ENCODE measurements at regions not wholly inside any gene's neighbourhood (a gene's known extent, or its start where the extent isn't known, plus 50 kb on each side); places are given as distances from the start of the nearest gene placed in this dataset.

DNA sequence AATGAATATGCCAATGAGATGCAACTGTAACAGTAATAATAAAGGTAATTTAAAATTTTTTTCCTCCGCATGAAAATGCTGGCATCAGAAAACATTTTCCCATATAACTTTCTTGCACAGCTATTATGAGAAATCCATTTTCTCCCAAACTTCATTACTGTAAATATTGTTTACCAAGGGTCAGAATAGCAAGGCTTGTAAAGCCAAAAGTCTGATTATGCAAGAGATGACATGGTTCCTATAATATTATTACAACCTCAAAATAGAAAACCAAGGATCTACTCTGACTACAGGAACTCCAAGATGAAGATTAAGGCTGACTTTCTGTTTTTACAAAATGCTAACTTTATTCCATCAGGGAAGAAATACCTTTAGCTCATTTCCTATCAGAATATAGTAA, 162.7 kb upstream of the CDK1 start:
- no peak overlapping the region for H3K4me3 Mint-ChIP-seq (ENCODE audit: unreplicated experiment)
- no peak overlapping the region for H3K27ac Mint-ChIP-seq (ENCODE audit: unreplicated experiment)
- no peaks in the 10 kb centered on the region for H3K36me3 Mint-ChIP-seq (ENCODE audit: unreplicated experiment)
- no peaks in the 10 kb centered on the region for H3K27me3 Mint-ChIP-seq (ENCODE audit: unreplicated experiment)
- DNase-seq: no peak
- H3K9me3 Mint-ChIP-seq (ENCODE audit: unreplicated experiment): peaks cover 1% of the 10 kb centered on the region
- H3K4me1 Mint-ChIP-seq (ENCODE audit: low read depth, unreplicated experiment): peaks cover 2% of the 10 kb centered on the region
- TF ChIP-seq, protein P1, sequence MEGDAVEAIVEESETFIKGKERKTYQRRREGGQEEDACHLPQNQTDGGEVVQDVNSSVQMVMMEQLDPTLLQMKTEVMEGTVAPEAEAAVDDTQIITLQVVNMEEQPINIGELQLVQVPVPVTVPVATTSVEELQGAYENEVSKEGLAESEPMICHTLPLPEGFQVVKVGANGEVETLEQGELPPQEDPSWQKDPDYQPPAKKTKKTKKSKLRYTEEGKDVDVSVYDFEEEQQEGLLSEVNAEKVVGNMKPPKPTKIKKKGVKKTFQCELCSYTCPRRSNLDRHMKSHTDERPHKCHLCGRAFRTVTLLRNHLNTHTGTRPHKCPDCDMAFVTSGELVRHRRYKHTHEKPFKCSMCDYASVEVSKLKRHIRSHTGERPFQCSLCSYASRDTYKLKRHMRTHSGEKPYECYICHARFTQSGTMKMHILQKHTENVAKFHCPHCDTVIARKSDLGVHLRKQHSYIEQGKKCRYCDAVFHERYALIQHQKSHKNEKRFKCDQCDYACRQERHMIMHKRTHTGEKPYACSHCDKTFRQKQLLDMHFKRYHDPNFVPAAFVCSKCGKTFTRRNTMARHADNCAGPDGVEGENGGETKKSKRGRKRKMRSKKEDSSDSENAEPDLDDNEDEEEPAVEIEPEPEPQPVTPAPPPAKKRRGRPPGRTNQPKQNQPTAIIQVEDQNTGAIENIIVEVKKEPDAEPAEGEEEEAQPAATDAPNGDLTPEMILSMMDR (IDR thresholded peaks at IDR 0.05; ENCODE audit: partially characterized antibody, unreplicated experiment): no peak

DNA sequence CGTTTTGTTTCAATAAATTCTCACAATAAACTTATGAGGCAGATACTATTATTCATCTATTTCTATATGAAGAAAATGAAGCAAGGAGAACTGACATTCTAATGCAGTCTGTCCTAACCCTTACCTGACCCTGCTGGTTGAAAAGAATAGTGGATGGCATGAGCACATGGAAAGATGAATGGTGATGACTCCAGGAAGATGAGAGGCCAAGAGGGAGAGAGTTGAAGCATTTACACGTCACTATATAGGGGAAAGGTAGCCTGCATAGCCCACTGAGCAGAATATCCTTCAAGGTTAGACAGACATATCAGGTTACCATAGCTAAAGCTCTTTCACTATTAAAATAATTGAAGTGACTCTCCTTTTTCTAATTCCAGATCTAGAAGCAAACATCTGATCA, 163.9 kb upstream of the CDK1 start:
- no peaks in the 10 kb centered on the region for H3K36me3 Mint-ChIP-seq (ENCODE audit: unreplicated experiment)
- no peak for DNase-seq
- peaks cover 1% of the 10 kb centered on the region for H3K9me3 Mint-ChIP-seq (ENCODE audit: unreplicated experiment)
- no peaks in the 10 kb centered on the region for H3K27me3 Mint-ChIP-seq (ENCODE audit: unreplicated experiment)
- H3K27ac Mint-ChIP-seq (ENCODE audit: unreplicated experiment): no peak overlapping the region
- H3K4me1 Mint-ChIP-seq (ENCODE audit: low read depth, unreplicated experiment): peaks cover 2% of the 10 kb centered on the region
- TF ChIP-seq, protein P1 (IDR thresholded peaks at IDR 0.05; ENCODE audit: partially characterized antibody, unreplicated experiment): no peak
- H3K4me3 Mint-ChIP-seq (ENCODE audit: unreplicated experiment): no peak overlapping the region

DNA sequence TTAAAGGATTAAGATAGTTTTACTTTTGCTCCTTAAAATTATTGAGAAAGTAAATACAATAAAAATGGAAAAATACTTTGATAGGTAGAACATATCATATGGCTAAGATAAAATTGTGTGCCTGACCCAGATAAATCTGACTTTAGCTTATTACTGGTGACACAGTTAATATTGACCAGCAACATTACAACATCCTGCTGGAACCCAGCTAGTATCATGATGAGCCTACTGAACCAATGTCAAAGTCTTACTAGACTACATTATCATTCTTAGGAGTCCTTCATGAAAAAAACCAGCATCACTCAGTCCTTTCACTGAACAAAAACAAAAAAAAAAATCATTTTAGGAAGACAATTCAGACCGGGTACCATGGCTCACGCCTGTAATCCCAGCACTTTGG, 164.8 kb upstream of the CDK1 start:
- Mint-ChIP-seq H3K36me3 (ENCODE audit: unreplicated experiment) (no peaks in the 10 kb centered on the region), H3K27me3 (ENCODE audit: unreplicated experiment) (no peaks in the 10 kb centered on the region), H3K4me3 (ENCODE audit: unreplicated experiment) (no peak overlapping the region)

DNA sequence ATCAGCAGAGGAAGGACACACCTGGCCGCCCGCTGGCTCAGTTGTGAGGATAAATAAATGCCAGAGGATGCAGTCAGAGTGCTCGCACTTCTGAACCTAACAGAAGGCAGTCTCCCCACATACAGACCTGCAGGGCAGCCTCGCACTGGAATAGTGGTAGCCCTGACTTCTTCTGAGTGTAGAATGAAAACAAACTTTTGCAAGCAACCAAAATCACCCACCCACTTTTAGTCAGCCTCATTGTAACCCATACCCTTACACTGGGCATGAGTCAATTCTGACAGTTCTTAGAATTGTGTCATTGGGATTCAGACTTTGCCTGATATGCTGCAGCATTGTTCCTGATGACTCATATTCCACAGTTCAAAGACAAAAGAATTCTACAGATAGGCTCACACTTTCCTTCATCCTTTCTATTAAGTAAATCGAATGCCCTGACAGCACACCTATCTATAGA, 167.0 kb upstream of the CDK1 start:
- H3K4me3 Mint-ChIP-seq (ENCODE audit: unreplicated experiment): no peak overlapping the region

More for the DNA sequence above, 164.8 kb upstream of the CDK1 start:
- peaks cover 1% of the 10 kb centered on the region for H3K9me3 Mint-ChIP-seq (ENCODE audit: unreplicated experiment)
- peaks cover 2% of the 10 kb centered on the region for H3K4me1 Mint-ChIP-seq (ENCODE audit: low read depth, unreplicated experiment)
- TF ChIP-seq, protein P1 (IDR thresholded peaks at IDR 0.05; ENCODE audit: partially characterized antibody, unreplicated experiment): no peak
- no peak for DNase-seq
- H3K27ac Mint-ChIP-seq (ENCODE audit: unreplicated experiment): no peak overlapping the region

DNA sequence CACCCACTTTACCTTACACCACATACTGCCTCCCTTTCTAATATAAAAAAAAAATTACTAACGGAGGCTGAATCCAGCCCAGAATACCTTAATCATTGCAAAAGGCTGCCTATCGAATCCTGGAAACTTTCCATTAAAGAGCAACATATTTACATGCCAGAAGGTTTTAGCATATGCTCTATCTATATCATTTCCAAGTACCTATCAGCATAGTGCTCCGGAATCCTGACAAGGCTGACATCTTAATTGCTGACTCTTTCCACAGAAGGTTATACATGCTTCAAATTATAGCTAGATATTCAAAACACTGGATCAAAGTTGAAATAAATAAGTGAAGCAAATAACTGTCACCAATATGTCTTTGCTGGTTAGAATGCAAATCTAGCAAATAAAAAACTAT, 170.9 kb upstream of the CDK1 start:
- Mint-ChIP-seq H3K36me3 (ENCODE audit: unreplicated experiment) (no peaks in the 10 kb centered on the region), H3K4me1 (ENCODE audit: low read depth, unreplicated experiment) (peaks cover 6% of the 10 kb centered on the region), H3K4me3 (ENCODE audit: unreplicated experiment) (no peak overlapping the region), H3K9me3 (ENCODE audit: unreplicated experiment) (no peaks in the 10 kb centered on the region), H3K27me3 (ENCODE audit: unreplicated experiment) (no peaks in the 10 kb centered on the region), H3K27ac (ENCODE audit: unreplicated experiment) (no peak overlapping the region)
- TF ChIP-seq, protein P1 (IDR thresholded peaks at IDR 0.05; ENCODE audit: partially characterized antibody, unreplicated experiment): no peak
- DNase-seq: no peak

More for the DNA sequence above, 167.0 kb upstream of the CDK1 start:
- Mint-ChIP-seq H3K4me1 (ENCODE audit: low read depth, unreplicated experiment) (peaks cover 8% of the 10 kb centered on the region), H3K36me3 (ENCODE audit: unreplicated experiment) (no peaks in the 10 kb centered on the region), H3K27me3 (ENCODE audit: unreplicated experiment) (no peaks in the 10 kb centered on the region), H3K27ac (ENCODE audit: unreplicated experiment) (no peak overlapping the region), H3K9me3 (ENCODE audit: unreplicated experiment) (peaks cover 1% of the 10 kb centered on the region)
- TF ChIP-seq, protein P1 (IDR thresholded peaks at IDR 0.05; ENCODE audit: partially characterized antibody, unreplicated experiment): no peak
- no peak for DNase-seq
